ENCODE measurements at regions not wholly inside any gene's neighbourhood (a gene's known extent, or its start where the extent isn't known, plus 50 kb on each side); places are given as distances from the start of the nearest gene placed in this dataset.

DNA sequence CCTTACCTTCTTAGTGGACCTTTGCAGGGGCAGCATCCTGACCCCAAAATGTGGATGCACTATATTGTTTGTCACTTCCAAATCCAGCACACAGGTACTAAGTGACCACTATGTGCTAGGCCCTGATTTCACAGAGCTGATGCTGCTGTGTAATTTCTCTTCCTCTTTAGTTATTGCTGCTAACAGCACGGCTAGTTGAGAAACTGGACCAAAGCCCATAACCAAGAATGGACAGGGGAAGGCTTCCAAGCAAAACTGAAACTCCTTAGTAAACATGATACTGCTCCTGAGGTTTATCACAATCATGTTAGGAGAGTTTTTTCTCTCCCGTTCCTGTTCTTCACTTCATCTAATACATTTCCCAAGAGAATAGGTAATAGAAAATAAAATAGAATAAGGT, 172.9 kb upstream of the TTC29 start:
- H3K23ac ChIP-seq (ENCODE audit: low read length) = no peak overlapping the region
- H3K4ac ChIP-seq (ENCODE audit: low read depth, low read length) = no peak overlapping the region
- H3K79me2 ChIP-seq (ENCODE audit: control insufficient read depth, insufficient read depth, low read length) = no peaks in the 10 kb centered on the region
- H3K18ac ChIP-seq (ENCODE audit: low read length) = no peak overlapping the region
- no peak for DNase-seq
- no CpG with 5 or more reads among the region's 2 CpGs for WGBS (ENCODE audit: extremely low coverage, insufficient coverage, low lambda C conversion rate)
- peak overlapping the region; percentile 36 for H3K56ac ChIP-seq (ENCODE audit: low read length)
- no peak overlapping the region for H4K5ac ChIP-seq (ENCODE audit: low read length)
- no peaks in the 10 kb centered on the region for H3K4me1 ChIP-seq (ENCODE audit: control insufficient read depth, low read depth, low read length)
- H3K36me3 ChIP-seq (ENCODE audit: control insufficient read depth, insufficient read depth, low read length) = no peaks in the 10 kb centered on the region
- no peak overlapping the region for H2BK5ac ChIP-seq (ENCODE audit: low read length)
- H2AK5ac ChIP-seq (ENCODE audit: low read length) = no peak overlapping the region
- no peaks in the 10 kb centered on the region for H3K27me3 ChIP-seq (ENCODE audit: insufficient read depth, low read length, poor library complexity)
- no peak overlapping the region for H3K9ac ChIP-seq (ENCODE audit: low read length)
- no peaks in the 10 kb centered on the region for H3K79me1 ChIP-seq (ENCODE audit: low read length)
- H2BK15ac ChIP-seq (replicated peaks; ENCODE audit: low read depth) = no peak overlapping the region
- H3K4me2 ChIP-seq (ENCODE audit: low read length) = no peak overlapping the region
- no peak overlapping the region for H3K27ac ChIP-seq (ENCODE audit: low read depth, low read length)
- H3K4me3 ChIP-seq (ENCODE audit: low read length) = no peak overlapping the region
- no peak overlapping the region for H2BK120ac ChIP-seq (ENCODE audit: low read depth, low read length)
- no peak overlapping the region for H4K8ac ChIP-seq (ENCODE audit: low read depth, low read length)

DNA sequence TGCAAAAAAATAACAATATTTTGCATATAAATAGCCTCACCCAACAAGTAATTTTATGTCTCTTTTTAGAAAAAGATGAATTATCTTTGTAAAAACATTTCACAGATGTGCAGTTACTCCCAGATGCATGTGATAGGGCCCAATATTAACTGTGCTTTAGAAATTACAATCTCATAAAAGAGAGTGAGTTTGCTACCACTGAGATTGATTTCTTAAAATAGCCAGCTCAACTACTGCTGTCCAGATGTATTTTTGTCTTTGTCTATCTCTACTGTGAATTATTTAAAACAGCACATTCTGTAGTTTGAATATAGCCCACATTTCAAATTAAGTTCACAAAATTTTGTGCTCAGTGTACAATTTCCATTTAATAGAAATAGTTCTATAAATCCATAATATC, 177.0 kb upstream of the TTC29 start:
- no peak overlapping the region for H2BK5ac ChIP-seq (ENCODE audit: low read length)
- no peak overlapping the region for H3K4me3 ChIP-seq (ENCODE audit: low read length)
- no peak overlapping the region for H3K23ac ChIP-seq (ENCODE audit: low read length)
- H3K36me3 ChIP-seq (ENCODE audit: control insufficient read depth, insufficient read depth, low read length) = no peaks in the 10 kb centered on the region
- H4K5ac ChIP-seq (ENCODE audit: low read length) = no peak overlapping the region
- H3K9ac ChIP-seq (ENCODE audit: low read length) = no peak overlapping the region
- H2BK15ac ChIP-seq (replicated peaks; ENCODE audit: low read depth) = no peak overlapping the region
- no peak overlapping the region for H3K56ac ChIP-seq (ENCODE audit: low read length)
- no peak overlapping the region for H3K4ac ChIP-seq (ENCODE audit: low read depth, low read length)
- no peaks in the 10 kb centered on the region for H3K4me1 ChIP-seq (ENCODE audit: control insufficient read depth, low read depth, low read length)
- H3K79me2 ChIP-seq (ENCODE audit: control insufficient read depth, insufficient read depth, low read length) = no peaks in the 10 kb centered on the region
- no peak overlapping the region for H2AK5ac ChIP-seq (ENCODE audit: low read length)
- H3K27ac ChIP-seq (ENCODE audit: low read depth, low read length) = no peak overlapping the region
- H3K79me1 ChIP-seq (ENCODE audit: low read length) = no peaks in the 10 kb centered on the region
- H3K27me3 ChIP-seq (ENCODE audit: insufficient read depth, low read length, poor library complexity) = no peaks in the 10 kb centered on the region
- H3K18ac ChIP-seq (ENCODE audit: low read length) = no peak overlapping the region
- no peak overlapping the region for H4K8ac ChIP-seq (ENCODE audit: low read depth, low read length)
- no peak overlapping the region for H2BK120ac ChIP-seq (ENCODE audit: low read depth, low read length)
- no peak for DNase-seq
- no peak overlapping the region for H3K4me2 ChIP-seq (ENCODE audit: low read length)

DNA sequence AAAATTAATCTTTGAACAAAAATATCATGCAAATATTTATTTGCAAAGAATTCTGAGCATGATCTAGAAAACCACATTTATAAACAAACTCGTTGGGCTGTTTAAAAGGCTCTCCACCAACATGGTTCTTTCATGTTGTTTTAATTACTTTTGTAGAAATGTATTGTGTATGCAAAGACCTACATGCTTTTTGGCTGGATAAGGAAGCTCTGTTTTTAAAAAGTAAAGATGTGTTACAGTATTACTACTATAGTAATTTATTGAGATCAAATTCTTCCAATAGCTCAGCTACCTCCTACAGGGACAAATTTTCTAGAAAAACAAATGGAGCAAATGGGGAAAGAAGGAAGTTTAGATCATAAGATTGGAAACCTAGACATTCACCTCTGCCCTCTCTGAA, 177.5 kb upstream of the TTC29 start:
- Histone ChIP-seq H3K18ac (ENCODE audit: low read length) (no peak overlapping the region), H3K4ac (ENCODE audit: low read depth, low read length) (no peak overlapping the region), H2BK15ac (replicated peaks; ENCODE audit: low read depth) (no peak overlapping the region), H3K4me3 (ENCODE audit: low read length) (no peak overlapping the region), H3K27ac (ENCODE audit: low read depth, low read length) (no peak overlapping the region), H3K4me2 (ENCODE audit: low read length) (no peak overlapping the region), H4K8ac (ENCODE audit: low read depth, low read length) (no peak overlapping the region), H3K23ac (ENCODE audit: low read length) (no peak overlapping the region), H3K36me3 (ENCODE audit: control insufficient read depth, insufficient read depth, low read length) (no peaks in the 10 kb centered on the region), H3K79me1 (ENCODE audit: low read length) (no peaks in the 10 kb centered on the region), H3K4me1 (ENCODE audit: control insufficient read depth, low read depth, low read length) (no peaks in the 10 kb centered on the region), H2AK5ac (ENCODE audit: low read length) (no peak overlapping the region), H3K56ac (ENCODE audit: low read length) (no peak overlapping the region), H2BK120ac (ENCODE audit: low read depth, low read length) (no peak overlapping the region), H2BK5ac (ENCODE audit: low read length) (no peak overlapping the region), H3K9ac (ENCODE audit: low read length) (no peak overlapping the region), H3K79me2 (ENCODE audit: control insufficient read depth, insufficient read depth, low read length) (no peaks in the 10 kb centered on the region), H3K27me3 (ENCODE audit: insufficient read depth, low read length, poor library complexity) (no peaks in the 10 kb centered on the region), H4K5ac (ENCODE audit: low read length) (no peak overlapping the region)
- DNase-seq = no peak
- no CpG with 5 or more reads among the region's 1 CpG for WGBS (ENCODE audit: extremely low coverage, insufficient coverage, low lambda C conversion rate)

DNA sequence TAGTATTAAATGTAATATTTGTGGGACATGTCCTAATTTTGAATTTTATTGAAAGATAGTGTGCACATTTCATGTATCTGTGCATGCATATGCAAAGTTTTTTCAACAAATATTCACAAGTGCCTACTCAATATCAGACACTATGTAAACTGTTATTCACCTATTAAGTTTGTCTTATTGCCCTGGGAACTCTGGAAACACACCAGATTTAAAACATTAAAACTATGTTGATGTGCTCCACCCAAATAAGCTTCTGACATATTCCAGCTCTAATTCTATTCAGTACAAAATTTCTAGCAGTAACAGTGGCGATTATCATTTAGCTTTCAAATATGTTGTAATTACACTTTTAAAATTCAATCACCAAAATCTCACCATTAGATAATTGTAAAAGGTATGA, 183.1 kb upstream of the TTC29 start:
- Histone ChIP-seq H3K18ac (ENCODE audit: low read length) (no peak overlapping the region), H3K36me3 (ENCODE audit: control insufficient read depth, insufficient read depth, low read length) (no peaks in the 10 kb centered on the region)

GRCh38 chr4:147129687-147130086, 184.0 kb upstream of the TTC29 start:
- Histone ChIP-seq H3K79me1 (ENCODE audit: low read length) (no peaks in the 10 kb centered on the region), H3K4me2 (ENCODE audit: low read length) (no peak overlapping the region), H3K79me2 (ENCODE audit: control insufficient read depth, insufficient read depth, low read length) (no peaks in the 10 kb centered on the region), H3K27ac (ENCODE audit: low read depth, low read length) (no peak overlapping the region), H3K4ac (ENCODE audit: low read depth, low read length) (no peak overlapping the region), H3K23ac (ENCODE audit: low read length) (no peak overlapping the region), H3K18ac (ENCODE audit: low read length) (no peak overlapping the region), H2BK120ac (ENCODE audit: low read depth, low read length) (no peak overlapping the region), H3K4me1 (ENCODE audit: control insufficient read depth, low read depth, low read length) (no peaks in the 10 kb centered on the region), H4K5ac (ENCODE audit: low read length) (no peak overlapping the region), H2AK5ac (ENCODE audit: low read length) (no peak overlapping the region), H3K27me3 (ENCODE audit: insufficient read depth, low read length, poor library complexity) (no peaks in the 10 kb centered on the region), H3K9ac (ENCODE audit: low read length) (no peak overlapping the region), H4K8ac (ENCODE audit: low read depth, low read length) (no peak overlapping the region), H3K36me3 (ENCODE audit: control insufficient read depth, insufficient read depth, low read length) (no peaks in the 10 kb centered on the region), H2BK15ac (replicated peaks; ENCODE audit: low read depth) (no peak overlapping the region), H2BK5ac (ENCODE audit: low read length) (no peak overlapping the region), H3K4me3 (ENCODE audit: low read length) (no peak overlapping the region), H3K56ac (ENCODE audit: low read length) (no peak overlapping the region)
- DNase-seq = no peak
- no CpG with 5 or more reads among the region's 2 CpGs for WGBS (ENCODE audit: extremely low coverage, insufficient coverage, low lambda C conversion rate)

More for the DNA sequence above, 183.1 kb upstream of the TTC29 start:
- no peak overlapping the region for H2BK15ac ChIP-seq (replicated peaks; ENCODE audit: low read depth)
- no peak overlapping the region for H4K8ac ChIP-seq (ENCODE audit: low read depth, low read length)
- H3K4me2 ChIP-seq (ENCODE audit: low read length) = no peak overlapping the region
- H3K27ac ChIP-seq (ENCODE audit: low read depth, low read length) = no peak overlapping the region
- no CpG with 5 or more reads among the region's 1 CpG for WGBS (ENCODE audit: extremely low coverage, insufficient coverage, low lambda C conversion rate)
- H3K79me1 ChIP-seq (ENCODE audit: low read length) = no peaks in the 10 kb centered on the region
- no peaks in the 10 kb centered on the region for H3K4me1 ChIP-seq (ENCODE audit: control insufficient read depth, low read depth, low read length)
- H2BK120ac ChIP-seq (ENCODE audit: low read depth, low read length) = no peak overlapping the region
- no peak overlapping the region for H2BK5ac ChIP-seq (ENCODE audit: low read length)
- no peaks in the 10 kb centered on the region for H3K27me3 ChIP-seq (ENCODE audit: insufficient read depth, low read length, poor library complexity)
- DNase-seq = no peak
- H3K9ac ChIP-seq (ENCODE audit: low read length) = no peak overlapping the region
- no peak overlapping the region for H3K4me3 ChIP-seq (ENCODE audit: low read length)
- H2AK5ac ChIP-seq (ENCODE audit: low read length) = no peak overlapping the region
- no peak overlapping the region for H3K4ac ChIP-seq (ENCODE audit: low read depth, low read length)
- H3K23ac ChIP-seq (ENCODE audit: low read length) = no peak overlapping the region
- H4K5ac ChIP-seq (ENCODE audit: low read length) = no peak overlapping the region
- H3K79me2 ChIP-seq (ENCODE audit: control insufficient read depth, insufficient read depth, low read length) = no peaks in the 10 kb centered on the region
- H3K56ac ChIP-seq (ENCODE audit: low read length) = no peak overlapping the region

DNA sequence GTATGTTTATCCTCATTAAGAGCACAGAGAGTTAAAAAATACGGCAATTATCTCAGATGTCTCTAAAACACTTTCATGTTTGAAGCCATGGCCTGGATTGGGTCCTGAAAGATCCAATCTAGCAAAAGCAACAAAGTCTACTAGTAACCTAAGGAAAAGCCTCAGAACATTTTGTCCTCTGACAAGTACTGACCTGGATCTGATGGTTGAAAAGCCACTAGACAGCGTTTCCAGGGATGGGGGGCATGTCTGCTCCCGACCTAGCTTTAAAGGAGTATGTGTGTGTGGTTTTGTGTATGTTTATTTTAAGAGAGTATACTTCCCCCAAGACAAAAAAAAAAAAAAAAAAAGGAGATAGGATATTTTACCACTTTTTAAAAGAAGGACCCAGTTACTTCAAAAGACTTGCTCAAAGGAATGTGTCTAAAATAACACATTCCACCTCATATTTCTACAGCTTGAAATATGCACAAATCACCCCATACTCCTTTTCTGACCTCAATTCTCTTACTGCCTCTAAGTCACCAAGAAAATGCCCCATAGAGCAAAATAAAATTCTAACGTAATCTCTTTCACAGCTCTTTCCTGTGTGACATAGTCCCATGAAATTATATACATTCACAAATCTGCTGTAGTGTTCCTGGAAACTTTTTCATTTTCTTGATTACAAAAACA, 189.0 kb upstream of the TTC29 start:
- no peak overlapping the region for H4K5ac ChIP-seq (ENCODE audit: low read length)
- H2BK120ac ChIP-seq (ENCODE audit: low read depth, low read length) = no peak overlapping the region
- no peak overlapping the region for H3K4ac ChIP-seq (ENCODE audit: low read depth, low read length)
- WGBS (ENCODE audit: extremely low coverage, insufficient coverage, low lambda C conversion rate) = no CpG with 5 or more reads among the region's 4 CpGs
- no peak overlapping the region for H2AK5ac ChIP-seq (ENCODE audit: low read length)
- no peak overlapping the region for H4K8ac ChIP-seq (ENCODE audit: low read depth, low read length)
- no peak overlapping the region for H3K56ac ChIP-seq (ENCODE audit: low read length)
- no peak overlapping the region for H3K23ac ChIP-seq (ENCODE audit: low read length)
- H3K4me3 ChIP-seq (ENCODE audit: low read length) = no peak overlapping the region
- H3K18ac ChIP-seq (ENCODE audit: low read length) = no peak overlapping the region
- H3K79me2 ChIP-seq (ENCODE audit: control insufficient read depth, insufficient read depth, low read length) = no peaks in the 10 kb centered on the region
- H3K36me3 ChIP-seq (ENCODE audit: control insufficient read depth, insufficient read depth, low read length) = no peaks in the 10 kb centered on the region
- H3K4me2 ChIP-seq (ENCODE audit: low read length) = no peak overlapping the region
- H3K27ac ChIP-seq (ENCODE audit: low read depth, low read length) = no peak overlapping the region
- H2BK15ac ChIP-seq (replicated peaks; ENCODE audit: low read depth) = no peak overlapping the region
- DNase-seq = no peak
- H2BK5ac ChIP-seq (ENCODE audit: low read length) = no peak overlapping the region
- no peaks in the 10 kb centered on the region for H3K4me1 ChIP-seq (ENCODE audit: control insufficient read depth, low read depth, low read length)
- H3K9ac ChIP-seq (ENCODE audit: low read length) = no peak overlapping the region
- no peaks in the 10 kb centered on the region for H3K79me1 ChIP-seq (ENCODE audit: low read length)
- H3K27me3 ChIP-seq (ENCODE audit: insufficient read depth, low read length, poor library complexity) = no peaks in the 10 kb centered on the region
